K562 (cell line): ENCODE measurements at regions not wholly inside any gene's neighbourhood (a gene's known extent, or its start where the extent isn't known, plus 50 kb on each side); places are given as distances from the start of the nearest gene placed in this dataset.

Experiments used
- ATF2 ChIP-seq: sonication (generic); formaldehyde crosslinking; IDR thresholded peaks from 2 replicates; pipeline ENCODE4 v1.8.1; 2022; ENCODE audit warnings: missing genetic modification reagents
- ATF4 ChIP-seq: fragments of 450-650 bp; formaldehyde crosslinking; IDR thresholded peaks from 2 replicates; pipeline ENCODE4 v1.4.0; 2022; ENCODE audit warnings: mild to moderate bottlenecking, moderate library complexity
- ETV5 ChIP-seq: sonication (generic); formaldehyde crosslinking; IDR thresholded peaks from 2 replicates; pipeline ENCODE4 v1.4.0; 2020; ENCODE audit warnings: low read depth, mild to moderate bottlenecking, missing genetic modification reagents
- FOSL1 ChIP-seq: fragments of 200-800 bp; sonication (Bioruptor generic); conservative IDR thresholded peaks from 2 replicates; pipeline ENCODE4 v1.6.1; 2016; ENCODE audit warnings: missing genetic modification characterization, missing compliant biosample characterization
- MECOM ChIP-seq: fragments of 250-450 bp; sonication (Bioruptor Pico); IDR thresholded peaks from 2 replicates; pipeline ENCODE4 v1.8.0; 2022; ENCODE audit warnings: inconsistent platforms
- MYC ChIP-seq, 2 experiments: fragments of 250-450 bp in 1 of 2; sonication (Bioruptor Pico) in 1 of 2; IDR thresholded peaks; 2 replicates each; pipeline versions ENCODE4 v1.5.1 to v1.6.1; 2012 to 2021; ENCODE audit warnings: low read depth in 2 of 2, borderline replicate concordance in 1 of 2, improper control_type of control experiment in 1 of 2, low read length in 1 of 2, mild to moderate bottlenecking in 1 of 2, moderate library complexity in 1 of 2
- RAD21 ChIP-seq, 2 experiments: fragments of 250-450 bp in 1 of 2; fragments of 450-650 bp in 1 of 2; sonication (Bioruptor Pico) in 1 of 2; formaldehyde crosslinking in 1 of 2; IDR thresholded peaks in 1 of 2; conservative IDR thresholded peaks in 1 of 2; 2 replicates each; pipeline versions ENCODE4 v1.4.0 to v1.8.0; 2020 to 2022; ENCODE audit warnings: mild to moderate bottlenecking in 2 of 2, moderate library complexity in 1 of 2
- STAT5A ChIP-seq: IDR thresholded peaks from 2 replicates; pipeline ENCODE4 v1.6.1; 2012; ENCODE audit warnings: low read length, inconsistent platforms, borderline replicate concordance
- YY1 ChIP-seq, 3 experiments: IDR thresholded peaks; 2 replicates each; pipeline ENCODE4 v1.6.1; 2011; ENCODE audit warnings: low read length in 2 of 3, mild to moderate bottlenecking in 2 of 3, moderate library complexity in 2 of 3, borderline replicate concordance in 1 of 3, control low read depth in 1 of 3, low read depth in 1 of 3; ENCODE audit not compliant: insufficient read depth in 3 of 3, insufficient replicate concordance in 2 of 3, control insufficient read depth in 1 of 3, insufficient read length in 1 of 3; ENCODE audit errors: extremely low read depth in 1 of 3
- ZFX ChIP-seq: sonication (generic); formaldehyde crosslinking; IDR thresholded peaks from 2 replicates; pipeline ENCODE4 v1.8.0; 2022; ENCODE audit warnings: mild to moderate bottlenecking, missing genetic modification reagents, moderate library complexity
- ZNF175 ChIP-seq: fragments of 200-800 bp; sonication (Bioruptor generic); IDR thresholded peaks from 2 replicates; pipeline ENCODE4 v1.6.1; 2016; ENCODE audit warnings: low read depth, mild to moderate bottlenecking, missing genetic modification characterization, missing compliant biosample characterization
- TF ChIP-seq, protein P1 (sequence below): fragments of 250-450 bp; sonication (Bioruptor Pico); IDR thresholded peaks from 2 replicates; pipeline ENCODE4 v1.5.1; 2021; ENCODE audit warnings: mild to moderate bottlenecking

GRCh38 chr12:113582521-113583218 is 111.0 kb upstream of the LHX5 start (continued):
- TF ChIP-seq ZNF175 (no peak), ATF4 (CRISPR knock-in tag) (no peak), FOSL1 (peak; percentile 99), ETV5 (0 out of 2 replicates have a peak, but pooled peaks have one; percentile 7), ZFX (CRISPR knock-in tag) (no peak), YY1 (IDR thresholded peaks at IDR 0.05; ENCODE audit: borderline replicate concordance in 1 of 3, control insufficient read depth in 1 of 3, extremely low read depth in 1 of 3, insufficient read depth in 3 of 3, insufficient read length in 1 of 3, insufficient replicate concordance in 2 of 3, low read depth in 1 of 3, low read length in 2 of 3) (peak in 1 of 3 experiments; percentile 6), MECOM (no peak), STAT5A (0 out of 2 replicates have a peak, but pooled peaks have one; percentile 47), RAD21 (CRISPR knock-in tag; conservative IDR thresholded peaks at IDR 0.05 in 1 of 2, IDR thresholded peaks at IDR 0.05 in 1 of 2) (peak; percentile 18 to 56; a peak in 2 of 4 replicates), MYC (IDR thresholded peaks at IDR 0.05; ENCODE audit: low read depth, low read length) (peak; percentile 48; the same call in 1 of the 2 replicates), MYC (CRISPR knock-in tag; IDR thresholded peaks at IDR 0.05; ENCODE audit: borderline replicate concordance, low read depth) (no peak), ATF2 (CRISPR knock-in tag) (peak; percentile 96)
- TF ChIP-seq, protein P1, sequence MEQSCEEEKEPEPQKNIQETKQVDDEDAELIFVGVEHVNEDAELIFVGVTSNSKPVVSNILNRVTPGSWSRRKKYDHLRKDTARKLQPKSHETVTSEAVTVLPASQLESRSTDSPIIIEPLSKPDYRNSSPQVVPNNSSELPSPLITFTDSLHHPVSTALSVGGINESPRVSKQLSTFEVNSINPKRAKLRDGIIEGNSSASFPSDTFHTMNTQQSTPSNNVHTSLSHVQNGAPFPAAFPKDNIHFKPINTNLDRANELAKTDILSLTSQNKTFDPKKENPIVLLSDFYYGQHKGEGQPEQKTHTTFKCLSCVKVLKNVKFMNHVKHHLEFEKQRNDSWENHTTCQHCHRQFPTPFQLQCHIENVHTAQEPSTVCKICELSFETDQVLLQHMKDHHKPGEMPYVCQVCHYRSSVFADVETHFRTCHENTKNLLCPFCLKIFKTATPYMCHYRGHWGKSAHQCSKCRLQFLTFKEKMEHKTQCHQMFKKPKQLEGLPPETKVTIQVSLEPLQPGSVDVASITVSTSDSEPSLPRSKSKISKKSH (CRISPR knock-in tag), result no peak
